Fibroblast of lung (primary cell): ENCODE measurements at regions not wholly inside any gene's neighbourhood (a gene's known extent, or its start where the extent isn't known, plus 50 kb on each side); places are given as distances from the start of the nearest gene placed in this dataset.

ENCODE experiments used
- DNase-seq, 2 donors: peaks; one replicate each; pipeline versions ENCODE4 v3.0.0 to v3.0.0-alpha.2; 2010; ENCODE audit warnings: low read depth in 2 of 2
- H2AFZ ChIP-seq: 2 replicates; pipeline ENCODE4 v1.5.1; 2012; ENCODE audit warnings: low read length, control low read depth, inconsistent platforms
- H3K27ac ChIP-seq: 2 replicates; pipeline ENCODE4 v1.5.1; 2011; ENCODE audit warnings: low read length, control low read depth; ENCODE audit not compliant: insufficient read depth
- H3K27me3 ChIP-seq: 2 replicates; pipeline ENCODE4 v1.5.1; 2011; ENCODE audit warnings: mild to moderate bottlenecking, low read length; ENCODE audit not compliant: control insufficient read depth, insufficient read depth
- H3K36me3 ChIP-seq: 2 replicates; pipeline ENCODE4 v1.5.1; 2011; ENCODE audit warnings: low read length; ENCODE audit not compliant: control insufficient read depth, insufficient read depth
- H3K4me1 ChIP-seq: 2 replicates; pipeline ENCODE4 v1.5.1; 2011; ENCODE audit warnings: low read length; ENCODE audit not compliant: control insufficient read depth, insufficient read depth; ENCODE audit errors: extremely low read depth
- H3K4me2 ChIP-seq: 2 replicates; pipeline ENCODE4 v1.5.1; 2011; ENCODE audit warnings: low read length, control low read depth; ENCODE audit not compliant: insufficient read depth; ENCODE audit errors: extremely low read depth
- H3K4me3 ChIP-seq, 4 experiments: fragments of 200-600 bp in 1 of 4; sonication (generic) in 1 of 4; replicated peaks in 1 of 4; 2 replicates each; pipeline ENCODE4 v1.5.1; 2011 to 2016; ENCODE audit warnings: low read length in 4 of 4, low read depth in 3 of 4, mild to moderate bottlenecking in 3 of 4, control low read depth in 2 of 4, inconsistent platforms in 1 of 4, mixed read lengths in 1 of 4; ENCODE audit not compliant: insufficient read depth in 1 of 4; ENCODE audit errors: control extremely low read depth in 1 of 4
- H3K79me2 ChIP-seq: 2 replicates; pipeline ENCODE4 v1.5.1; 2012; ENCODE audit warnings: mild to moderate bottlenecking, low read length, inconsistent platforms; ENCODE audit not compliant: control insufficient read depth, insufficient read depth
- H3K9ac ChIP-seq: 2 replicates; pipeline ENCODE4 v1.5.1; 2011; ENCODE audit warnings: mild to moderate bottlenecking, low read length, control low read depth; ENCODE audit not compliant: insufficient read depth
- H3K9me3 ChIP-seq: 2 replicates; pipeline ENCODE4 v1.5.1; 2012; ENCODE audit warnings: low read depth, low read length; ENCODE audit not compliant: control insufficient read depth, insufficient read depth
- H4K20me1 ChIP-seq: 2 replicates; pipeline ENCODE4 v1.5.1; 2011; ENCODE audit warnings: low read length; ENCODE audit not compliant: control insufficient read depth, insufficient read depth; ENCODE audit errors: extremely low read depth
- CTCF ChIP-seq, 2 donors: IDR thresholded peaks in 1 of 2; conservative IDR thresholded peaks in 1 of 2; 1 replicate in 1 of 2; 2 replicates in 1 of 2; pipeline ENCODE4 v1.5.1; 2011 to 2012; ENCODE audit warnings: low read length in 2 of 2, control low read depth in 1 of 2, inconsistent platforms in 1 of 2, low read depth in 1 of 2, mild to moderate bottlenecking in 1 of 2
- EZH2 ChIP-seq: IDR thresholded peaks from 2 replicates; pipeline ENCODE4 v1.5.1; 2012; ENCODE audit warnings: low read length, control low read depth, mild to moderate bottlenecking; ENCODE audit errors: missing control alignments

GRCh38 chr4:57910151-57910550 is 800.0 kb upstream of the IGFBP7 start:
- no peak for TF ChIP-seq CTCF (conservative IDR thresholded peaks at IDR 0.05 in 1 of 2, IDR thresholded peaks at IDR 0.05 in 1 of 2; ENCODE audit: low read depth in 1 of 2, low read length in 2 of 2)
- TF ChIP-seq EZH2 = no peak
- no peaks in the 10 kb centered on the region for H3K79me2 ChIP-seq
- no peaks in the 10 kb centered on the region for H3K9me3 ChIP-seq
- H3K4me1 ChIP-seq = no peaks in the 10 kb centered on the region
- no peak overlapping the region for H3K9ac ChIP-seq
- no peaks in the 10 kb centered on the region for H3K27me3 ChIP-seq
- no peak for DNase-seq
- no peak overlapping the region for H3K27ac ChIP-seq
- H3K36me3 ChIP-seq = no peaks in the 10 kb centered on the region
- H3K4me2 ChIP-seq = no peak overlapping the region
- no peaks in the 10 kb centered on the region for H4K20me1 ChIP-seq
- no peak overlapping the region for H2AFZ ChIP-seq
- H3K4me3 ChIP-seq = no peak overlapping the region

GRCh38 chr4:57905965-57906364 is 795.8 kb upstream of the IGFBP7 start:
- no peak for DNase-seq
- no peak overlapping the region for H3K4me3 ChIP-seq
- H3K9me3 ChIP-seq = no peaks in the 10 kb centered on the region
- no peak overlapping the region for H3K27ac ChIP-seq
- no peaks in the 10 kb centered on the region for H3K27me3 ChIP-seq
- no peaks in the 10 kb centered on the region for H3K4me1 ChIP-seq
- H3K36me3 ChIP-seq = no peaks in the 10 kb centered on the region
- H3K4me2 ChIP-seq = no peak overlapping the region
- no peaks in the 10 kb centered on the region for H4K20me1 ChIP-seq
- no peak for TF ChIP-seq EZH2
- TF ChIP-seq CTCF (conservative IDR thresholded peaks at IDR 0.05 in 1 of 2, IDR thresholded peaks at IDR 0.05 in 1 of 2; ENCODE audit: low read depth in 1 of 2, low read length in 2 of 2) = no peak
- H3K79me2 ChIP-seq = no peaks in the 10 kb centered on the region
- no peak overlapping the region for H2AFZ ChIP-seq
- no peak overlapping the region for H3K9ac ChIP-seq

- Histone ChIP-seq H3K79me2 (no peaks in the 10 kb centered on the region), H4K20me1 (no peaks in the 10 kb centered on the region), H2AFZ (no peak overlapping the region), H3K9me3 (no peaks in the 10 kb centered on the region), H3K36me3 (no peaks in the 10 kb centered on the region), H3K27me3 (no peaks in the 10 kb centered on the region), H3K4me1 (no peaks in the 10 kb centered on the region), H3K9ac (no peak overlapping the region), H3K4me2 (no peak overlapping the region), H3K27ac (no peak overlapping the region), H3K4me3 (no peak overlapping the region)
- no peak for TF ChIP-seq CTCF (conservative IDR thresholded peaks at IDR 0.05 in 1 of 2, IDR thresholded peaks at IDR 0.05 in 1 of 2; ENCODE audit: low read depth in 1 of 2, low read length in 2 of 2)
- no peak for TF ChIP-seq EZH2
- no peak for DNase-seq
Observed at GRCh38 chr4:57877047-57877458, 766.9 kb upstream of the IGFBP7 start.
